C4-2B (cell line): ENCODE measurements at regions not wholly inside any gene's neighbourhood (a gene's known extent, or its start where the extent isn't known, plus 50 kb on each side); places are given as distances from the start of the nearest gene placed in this dataset.

Experiments
- H3K27ac ChIP-seq: fragments of 450-650 bp; 2 replicates; pipeline ENCODE4 v1.5.1; 2017
- ZFX ChIP-seq: fragments of 450-650 bp; IDR thresholded peaks from 2 replicates; pipeline ENCODE4 v1.6.1; 2017
- TF ChIP-seq, protein P1 (sequence below): fragments of 450-650 bp; conservative IDR thresholded peaks from 2 replicates; pipeline ENCODE4 v1.5.1; 2017; ENCODE audit warnings: mild to moderate bottlenecking

DNA sequence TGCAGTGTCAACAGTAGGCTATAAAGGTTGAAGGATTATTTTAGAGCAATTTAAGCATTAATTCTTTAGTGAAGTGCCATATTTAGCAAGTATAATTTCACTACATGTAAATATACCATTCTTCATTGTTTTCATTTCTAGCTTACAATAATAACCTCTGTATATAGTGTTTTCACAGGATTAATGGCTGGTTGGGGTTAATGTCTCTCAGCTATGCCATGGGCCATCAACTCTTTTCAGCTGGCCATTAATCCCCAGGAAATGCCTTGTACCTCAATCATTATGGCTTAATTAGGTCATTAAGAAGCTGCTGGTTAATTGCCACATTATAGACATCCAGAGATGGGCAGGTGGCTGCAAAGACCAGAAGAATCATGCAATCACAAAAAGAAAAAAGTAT lies 715.1 kb downstream of the MAT2B start:
- no peak overlapping the region for H3K27ac ChIP-seq
- TF ChIP-seq ZFX, result no peak
- TF ChIP-seq, protein P1, sequence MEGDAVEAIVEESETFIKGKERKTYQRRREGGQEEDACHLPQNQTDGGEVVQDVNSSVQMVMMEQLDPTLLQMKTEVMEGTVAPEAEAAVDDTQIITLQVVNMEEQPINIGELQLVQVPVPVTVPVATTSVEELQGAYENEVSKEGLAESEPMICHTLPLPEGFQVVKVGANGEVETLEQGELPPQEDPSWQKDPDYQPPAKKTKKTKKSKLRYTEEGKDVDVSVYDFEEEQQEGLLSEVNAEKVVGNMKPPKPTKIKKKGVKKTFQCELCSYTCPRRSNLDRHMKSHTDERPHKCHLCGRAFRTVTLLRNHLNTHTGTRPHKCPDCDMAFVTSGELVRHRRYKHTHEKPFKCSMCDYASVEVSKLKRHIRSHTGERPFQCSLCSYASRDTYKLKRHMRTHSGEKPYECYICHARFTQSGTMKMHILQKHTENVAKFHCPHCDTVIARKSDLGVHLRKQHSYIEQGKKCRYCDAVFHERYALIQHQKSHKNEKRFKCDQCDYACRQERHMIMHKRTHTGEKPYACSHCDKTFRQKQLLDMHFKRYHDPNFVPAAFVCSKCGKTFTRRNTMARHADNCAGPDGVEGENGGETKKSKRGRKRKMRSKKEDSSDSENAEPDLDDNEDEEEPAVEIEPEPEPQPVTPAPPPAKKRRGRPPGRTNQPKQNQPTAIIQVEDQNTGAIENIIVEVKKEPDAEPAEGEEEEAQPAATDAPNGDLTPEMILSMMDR, result no peak

DNA sequence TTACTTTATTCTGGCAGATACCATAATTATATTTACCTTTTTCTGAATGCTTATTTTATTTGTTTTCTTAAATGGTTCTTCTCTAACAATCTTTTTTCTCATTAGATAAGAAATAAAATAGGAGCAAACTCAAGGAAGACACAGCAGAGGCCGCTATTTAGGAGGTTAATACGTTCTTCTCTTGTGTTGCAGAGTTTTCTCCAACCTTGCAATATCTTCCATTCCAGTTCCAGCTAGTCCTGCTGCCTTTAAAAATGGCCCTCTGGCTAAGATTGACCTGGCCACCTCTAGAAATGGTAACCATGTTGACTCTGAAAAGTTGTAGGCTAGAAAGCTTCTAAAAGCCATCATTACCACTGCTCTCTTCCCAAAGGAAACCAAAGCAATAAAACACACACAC lies 718.8 kb downstream of the MAT2B start:
- TF ChIP-seq, protein P1, result no peak
- TF ChIP-seq ZFX, result no peak
- no peak overlapping the region for H3K27ac ChIP-seq

DNA sequence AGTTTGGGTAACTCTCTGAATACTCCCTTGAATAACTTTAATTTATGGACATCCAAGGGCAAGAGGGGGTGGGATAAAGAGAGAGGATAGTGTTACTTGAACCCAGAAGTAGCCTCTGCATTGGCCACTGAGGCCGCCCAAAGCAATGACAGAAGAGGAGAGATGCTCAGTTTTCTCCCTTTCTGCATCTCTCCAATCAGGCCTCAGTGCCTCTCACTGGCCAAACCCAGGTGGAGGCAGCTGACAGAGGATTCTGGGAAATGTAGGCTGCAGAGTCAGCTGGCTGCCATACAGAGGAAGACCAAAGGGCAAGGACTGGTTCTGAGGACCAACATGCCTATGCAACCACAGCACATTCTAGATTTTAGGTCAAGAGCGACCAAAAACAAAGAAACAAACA lies 719.4 kb downstream of the MAT2B start:
- no peak for TF ChIP-seq ZFX
- TF ChIP-seq, protein P1, result no peak
- no peak overlapping the region for H3K27ac ChIP-seq

DNA sequence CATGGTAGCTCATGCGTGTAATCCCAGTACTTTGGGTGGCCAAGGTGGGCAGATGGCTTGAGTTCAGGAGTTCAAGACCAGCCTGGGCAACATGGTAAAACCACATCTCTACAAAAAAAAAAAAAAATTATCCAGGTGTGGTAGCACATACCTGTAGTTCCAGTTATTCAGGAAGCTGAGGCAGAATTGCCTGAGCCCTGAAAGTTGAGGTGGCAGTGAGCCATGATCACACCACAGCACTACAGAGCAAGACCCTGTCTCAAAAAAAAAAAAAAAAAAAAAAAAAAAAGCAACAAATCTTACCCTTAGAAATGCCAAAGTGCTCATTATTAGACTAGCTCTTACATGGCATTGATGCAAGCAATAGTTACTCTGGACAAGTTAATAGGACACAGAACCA lies 724.9 kb downstream of the MAT2B start:
- TF ChIP-seq, protein P1, result no peak
- TF ChIP-seq ZFX, result no peak
- H3K27ac ChIP-seq, result no peak overlapping the region

DNA sequence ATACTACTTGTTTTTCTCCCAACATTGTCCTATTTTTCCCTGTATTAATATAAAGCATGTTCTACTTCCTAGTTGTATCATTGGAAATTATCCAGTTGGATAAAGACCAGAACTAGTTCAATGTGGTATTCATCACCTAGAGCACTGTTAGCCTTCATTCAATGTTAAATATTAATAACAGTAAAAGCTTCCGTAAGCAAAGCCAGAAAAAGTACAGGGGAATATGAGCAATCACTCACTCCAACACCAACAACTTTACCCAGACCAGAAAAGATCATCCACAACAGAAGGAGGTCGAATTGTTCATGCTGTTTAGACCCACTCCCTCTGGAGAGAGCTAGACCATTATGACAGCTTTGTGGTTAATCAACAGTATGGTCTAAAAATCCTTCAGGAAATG lies 728.4 kb downstream of the MAT2B start:
- TF ChIP-seq, protein P1, result no peak
- TF ChIP-seq ZFX, result no peak
- H3K27ac ChIP-seq, result no peak overlapping the region

DNA sequence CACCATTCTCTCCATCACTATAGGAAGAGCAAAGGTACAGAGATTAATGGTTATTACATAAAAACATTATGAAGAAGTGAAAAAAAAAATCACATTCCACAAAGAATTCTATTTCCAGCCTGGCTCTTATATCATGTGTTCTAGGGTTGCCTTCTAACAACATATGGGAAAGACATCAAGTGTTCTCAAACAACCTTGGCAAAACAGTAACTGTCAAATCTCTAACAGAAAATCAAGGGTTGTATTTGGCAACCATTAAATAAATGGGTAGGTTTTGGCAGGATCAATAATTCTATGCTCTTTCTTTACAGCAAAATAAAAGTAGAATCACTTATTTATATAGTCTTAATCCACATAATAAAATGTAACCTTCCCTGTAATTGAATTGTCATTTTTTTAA lies 728.9 kb downstream of the MAT2B start:
- TF ChIP-seq, protein P1, result no peak
- TF ChIP-seq ZFX, result no peak

DNA sequence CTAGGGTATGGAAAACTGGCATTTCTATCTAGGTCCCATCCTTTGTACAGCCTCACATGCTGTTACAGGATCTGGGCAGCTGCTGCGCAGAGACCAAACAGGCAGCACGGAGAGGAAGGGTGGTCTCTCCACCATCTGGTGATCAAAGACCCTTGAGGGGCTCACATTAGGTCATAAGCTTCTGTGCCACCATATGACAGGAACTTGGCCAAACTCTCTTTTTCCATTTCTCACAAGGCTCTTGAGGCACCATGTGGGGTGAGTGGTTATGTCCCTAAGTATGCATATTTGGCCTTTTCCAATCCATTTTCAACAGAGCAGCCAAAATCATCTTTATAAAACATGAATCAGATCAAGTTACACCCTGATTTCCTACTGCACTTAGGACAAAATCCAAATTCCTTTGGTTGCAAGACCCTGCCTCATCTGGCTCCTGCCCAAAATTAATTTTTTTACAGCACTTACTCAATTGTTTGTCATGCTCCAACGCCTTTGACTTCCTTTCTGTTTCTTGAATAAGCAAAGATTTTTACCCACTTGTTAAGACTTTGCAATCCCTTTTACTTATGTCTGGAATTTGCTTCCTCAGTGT lies 730.0 kb downstream of the MAT2B start:
- no peak overlapping the region for H3K27ac ChIP-seq
- TF ChIP-seq, protein P1, result no peak
- no peak for TF ChIP-seq ZFX

More for the DNA sequence above, 728.9 kb downstream of the MAT2B start:
- H3K27ac ChIP-seq, result no peak overlapping the region
